Ishikawa (cell line): ENCODE measurements at regions not wholly inside any gene's neighbourhood (a gene's known extent, or its start where the extent isn't known, plus 50 kb on each side); places are given as distances from the start of the nearest gene placed in this dataset.

Experiments used
- CEBPB ChIP-seq: IDR thresholded peaks from 2 replicates; pipeline ENCODE4 v1.6.1; 2012
- CREB1 ChIP-seq: IDR thresholded peaks from 2 replicates; pipeline ENCODE4 v1.6.1; 2012; ENCODE audit warnings: low read depth
- EGR1 ChIP-seq: IDR thresholded peaks from 2 replicates; pipeline ENCODE4 v1.6.1; 2012
- EP300 ChIP-seq: IDR thresholded peaks from 2 replicates; pipeline ENCODE4 v1.6.1; 2012; ENCODE audit warnings: borderline replicate concordance
- FOXM1 ChIP-seq: IDR thresholded peaks from 2 replicates; pipeline ENCODE4 v1.6.1; 2012; ENCODE audit warnings: low read depth, borderline replicate concordance
- NFIC ChIP-seq: IDR thresholded peaks from 2 replicates; pipeline ENCODE4 v1.6.1; 2012
- RAD21 ChIP-seq: IDR thresholded peaks from 2 replicates; pipeline ENCODE4 v1.6.1; 2012; ENCODE audit warnings: low read depth
- TAF1 ChIP-seq: IDR thresholded peaks from 2 replicates; pipeline ENCODE4 v1.6.1; 2012; ENCODE audit warnings: low read depth, mild to moderate bottlenecking
- TCF12 ChIP-seq: IDR thresholded peaks from 2 replicates; pipeline ENCODE4 v1.6.1; 2012; ENCODE audit warnings: low read depth
- TEAD4 ChIP-seq: IDR thresholded peaks from 2 replicates; pipeline ENCODE4 v1.6.1; 2012
- USF1 ChIP-seq: IDR thresholded peaks from 2 replicates; pipeline ENCODE4 v1.6.1; 2012
- YY1 ChIP-seq: IDR thresholded peaks from 2 replicates; pipeline ENCODE4 v1.6.1; 2012; ENCODE audit warnings: low read depth
- ZBTB7A ChIP-seq: IDR thresholded peaks from 2 replicates; pipeline ENCODE4 v1.6.1; 2012; ENCODE audit warnings: low read depth
- TF ChIP-seq, protein P1 (sequence below): IDR thresholded peaks from 2 replicates; pipeline ENCODE4 v1.6.1; 2012; ENCODE audit warnings: low read depth, mild to moderate bottlenecking
- TF ChIP-seq, protein P2 (sequence below): IDR thresholded peaks from 2 replicates; pipeline ENCODE4 v1.6.1; 2012

DNA sequence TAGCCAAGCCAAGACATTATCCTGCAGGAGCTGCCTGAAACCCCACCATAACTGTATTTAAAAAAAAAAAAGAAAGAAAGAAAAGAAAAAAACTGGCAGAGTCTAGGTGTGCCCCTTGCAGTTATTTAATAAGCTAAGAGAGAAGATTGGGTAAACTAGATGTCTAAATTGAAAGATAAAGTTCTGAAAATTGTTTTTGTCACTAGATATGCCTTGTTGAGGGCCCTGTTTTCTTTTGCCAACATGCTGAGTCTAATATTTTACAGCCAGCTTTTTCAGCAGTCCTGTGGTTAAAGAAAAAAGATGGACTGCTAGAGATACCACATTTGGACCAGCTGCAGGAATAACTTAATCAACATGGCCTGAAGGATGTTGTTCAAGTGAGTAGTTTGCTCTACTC is 116.3 kb upstream of the TCF21 start:
- TF ChIP-seq, protein P1, sequence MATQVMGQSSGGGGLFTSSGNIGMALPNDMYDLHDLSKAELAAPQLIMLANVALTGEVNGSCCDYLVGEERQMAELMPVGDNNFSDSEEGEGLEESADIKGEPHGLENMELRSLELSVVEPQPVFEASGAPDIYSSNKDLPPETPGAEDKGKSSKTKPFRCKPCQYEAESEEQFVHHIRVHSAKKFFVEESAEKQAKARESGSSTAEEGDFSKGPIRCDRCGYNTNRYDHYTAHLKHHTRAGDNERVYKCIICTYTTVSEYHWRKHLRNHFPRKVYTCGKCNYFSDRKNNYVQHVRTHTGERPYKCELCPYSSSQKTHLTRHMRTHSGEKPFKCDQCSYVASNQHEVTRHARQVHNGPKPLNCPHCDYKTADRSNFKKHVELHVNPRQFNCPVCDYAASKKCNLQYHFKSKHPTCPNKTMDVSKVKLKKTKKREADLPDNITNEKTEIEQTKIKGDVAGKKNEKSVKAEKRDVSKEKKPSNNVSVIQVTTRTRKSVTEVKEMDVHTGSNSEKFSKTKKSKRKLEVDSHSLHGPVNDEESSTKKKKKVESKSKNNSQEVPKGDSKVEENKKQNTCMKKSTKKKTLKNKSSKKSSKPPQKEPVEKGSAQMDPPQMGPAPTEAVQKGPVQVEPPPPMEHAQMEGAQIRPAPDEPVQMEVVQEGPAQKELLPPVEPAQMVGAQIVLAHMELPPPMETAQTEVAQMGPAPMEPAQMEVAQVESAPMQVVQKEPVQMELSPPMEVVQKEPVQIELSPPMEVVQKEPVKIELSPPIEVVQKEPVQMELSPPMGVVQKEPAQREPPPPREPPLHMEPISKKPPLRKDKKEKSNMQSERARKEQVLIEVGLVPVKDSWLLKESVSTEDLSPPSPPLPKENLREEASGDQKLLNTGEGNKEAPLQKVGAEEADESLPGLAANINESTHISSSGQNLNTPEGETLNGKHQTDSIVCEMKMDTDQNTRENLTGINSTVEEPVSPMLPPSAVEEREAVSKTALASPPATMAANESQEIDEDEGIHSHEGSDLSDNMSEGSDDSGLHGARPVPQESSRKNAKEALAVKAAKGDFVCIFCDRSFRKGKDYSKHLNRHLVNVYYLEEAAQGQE, result no peak
- no peak for TF ChIP-seq EGR1
- TF ChIP-seq CEBPB, result no peak
- no peak for TF ChIP-seq TCF12
- TF ChIP-seq RAD21, result no peak
- TF ChIP-seq EP300, result no peak
- no peak for TF ChIP-seq TEAD4
- no peak for TF ChIP-seq NFIC
- no peak for TF ChIP-seq FOXM1
- TF ChIP-seq ZBTB7A, result no peak
- TF ChIP-seq CREB1, result no peak
- TF ChIP-seq TAF1, result no peak
- TF ChIP-seq, protein P2, sequence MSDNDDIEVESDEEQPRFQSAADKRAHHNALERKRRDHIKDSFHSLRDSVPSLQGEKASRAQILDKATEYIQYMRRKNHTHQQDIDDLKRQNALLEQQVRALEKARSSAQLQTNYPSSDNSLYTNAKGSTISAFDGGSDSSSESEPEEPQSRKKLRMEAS, result no peak
- no peak for TF ChIP-seq USF1

- TF ChIP-seq EGR1, result no peak
- TF ChIP-seq EP300, result no peak
Measured at GRCh38 chr6:133773776-133774175, 115.1 kb upstream of the TCF21 start.

GRCh38 chr6:133774356-133774755 is 114.6 kb upstream of the TCF21 start:
- no peak for TF ChIP-seq NFIC
- TF ChIP-seq EP300, result no peak
- TF ChIP-seq CEBPB, result no peak
- no peak for TF ChIP-seq TEAD4
- no peak for TF ChIP-seq ZBTB7A
- TF ChIP-seq RAD21, result no peak
- TF ChIP-seq EGR1, result no peak
- no peak for TF ChIP-seq USF1
- TF ChIP-seq, protein P1, result no peak
- TF ChIP-seq TAF1, result no peak
- TF ChIP-seq CREB1, result no peak
- TF ChIP-seq FOXM1, result no peak
- TF ChIP-seq YY1, result no peak
- TF ChIP-seq TCF12, result no peak
- TF ChIP-seq, protein P2, result no peak

GRCh38 chr6:133778414-133779130 is 110.3 kb upstream of the TCF21 start:
- TF ChIP-seq, protein P2, result no peak
- TF ChIP-seq, protein P1, result no peak
- TF ChIP-seq TEAD4 (no peak), YY1 (no peak), NFIC (no peak), USF1 (no peak), EP300 (no peak)
